ENCODE measurements at regions not wholly inside any gene's neighbourhood (a gene's known extent, or its start where the extent isn't known, plus 50 kb on each side); places are given as distances from the start of the nearest gene placed in this dataset.

DNA sequence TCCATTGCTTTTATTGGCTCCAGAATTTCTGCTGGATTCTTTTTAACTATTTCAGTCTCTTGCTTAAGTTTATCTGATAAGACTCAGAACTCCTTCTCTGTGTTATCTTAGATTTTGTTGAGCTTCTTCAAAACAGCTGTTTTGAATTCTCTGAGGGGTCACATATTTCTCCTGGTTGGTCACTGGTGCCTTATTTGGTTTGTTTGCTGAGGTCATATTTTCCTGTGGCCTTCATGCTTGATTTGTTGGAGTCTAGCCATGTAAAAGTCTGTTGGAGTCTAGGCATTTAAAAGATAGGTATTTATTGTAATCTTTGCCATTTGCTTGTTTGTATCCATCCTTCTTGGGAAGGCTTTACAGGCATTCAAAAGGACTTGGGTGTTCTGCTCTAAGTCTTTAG lies 398.7 kb downstream of the DSEL start:
- DNase-seq (ENCODE audit: low read depth), result no peak
- H3K4me3 ChIP-seq (ENCODE audit: low read length), result no peak overlapping the region
- TF ChIP-seq, protein P1, sequence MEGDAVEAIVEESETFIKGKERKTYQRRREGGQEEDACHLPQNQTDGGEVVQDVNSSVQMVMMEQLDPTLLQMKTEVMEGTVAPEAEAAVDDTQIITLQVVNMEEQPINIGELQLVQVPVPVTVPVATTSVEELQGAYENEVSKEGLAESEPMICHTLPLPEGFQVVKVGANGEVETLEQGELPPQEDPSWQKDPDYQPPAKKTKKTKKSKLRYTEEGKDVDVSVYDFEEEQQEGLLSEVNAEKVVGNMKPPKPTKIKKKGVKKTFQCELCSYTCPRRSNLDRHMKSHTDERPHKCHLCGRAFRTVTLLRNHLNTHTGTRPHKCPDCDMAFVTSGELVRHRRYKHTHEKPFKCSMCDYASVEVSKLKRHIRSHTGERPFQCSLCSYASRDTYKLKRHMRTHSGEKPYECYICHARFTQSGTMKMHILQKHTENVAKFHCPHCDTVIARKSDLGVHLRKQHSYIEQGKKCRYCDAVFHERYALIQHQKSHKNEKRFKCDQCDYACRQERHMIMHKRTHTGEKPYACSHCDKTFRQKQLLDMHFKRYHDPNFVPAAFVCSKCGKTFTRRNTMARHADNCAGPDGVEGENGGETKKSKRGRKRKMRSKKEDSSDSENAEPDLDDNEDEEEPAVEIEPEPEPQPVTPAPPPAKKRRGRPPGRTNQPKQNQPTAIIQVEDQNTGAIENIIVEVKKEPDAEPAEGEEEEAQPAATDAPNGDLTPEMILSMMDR (conservative IDR thresholded peaks at IDR 0.05; ENCODE audit: low read depth, low read length), result no peak

DNA sequence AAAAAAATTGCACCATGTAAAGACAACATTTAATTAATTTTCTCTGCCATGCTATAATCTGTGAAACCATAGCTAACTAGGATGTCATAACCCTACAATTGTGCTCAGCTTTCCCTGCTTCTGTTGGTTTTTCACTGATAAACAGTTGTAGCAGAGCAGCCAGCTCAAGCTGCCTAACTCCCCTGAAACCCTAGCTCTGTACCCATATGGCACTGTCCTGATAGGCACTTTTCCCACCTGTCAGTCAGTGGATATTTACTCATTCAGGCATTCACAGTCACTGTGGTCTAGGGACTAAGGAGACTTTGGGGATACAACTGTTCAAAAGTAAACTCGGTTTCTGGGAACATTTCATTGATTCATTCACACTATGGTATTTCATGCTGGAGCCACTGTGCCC lies 407.0 kb downstream of the DSEL start:
- H3K4me3 ChIP-seq (ENCODE audit: low read length), result no peak overlapping the region
- DNase-seq (ENCODE audit: low read depth), result no peak
- TF ChIP-seq, protein P1 (conservative IDR thresholded peaks at IDR 0.05; ENCODE audit: low read depth, low read length), result no peak

DNA sequence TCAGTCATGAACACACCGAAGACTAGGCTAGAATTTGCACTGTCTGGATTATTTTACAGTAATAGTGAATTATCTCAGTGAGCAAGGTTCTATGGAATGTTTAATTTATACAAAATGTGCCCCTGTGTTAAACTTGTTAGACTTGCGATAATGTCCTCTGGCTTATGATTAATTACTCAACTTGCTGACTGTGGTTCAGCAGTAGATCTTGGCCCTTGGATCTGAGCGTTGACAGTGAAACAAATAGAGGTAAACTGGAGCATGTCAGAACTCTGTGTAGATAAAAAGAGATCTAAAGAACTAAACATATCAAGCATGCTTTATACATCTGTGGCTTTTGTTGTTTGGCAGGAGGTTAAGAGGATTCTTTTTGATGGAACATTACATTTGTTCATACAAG lies 407.6 kb downstream of the DSEL start:
- no peak for DNase-seq (ENCODE audit: low read depth)
- TF ChIP-seq, protein P1 (conservative IDR thresholded peaks at IDR 0.05; ENCODE audit: low read depth, low read length), result no peak
- H3K4me3 ChIP-seq (ENCODE audit: low read length), result no peak overlapping the region

DNA sequence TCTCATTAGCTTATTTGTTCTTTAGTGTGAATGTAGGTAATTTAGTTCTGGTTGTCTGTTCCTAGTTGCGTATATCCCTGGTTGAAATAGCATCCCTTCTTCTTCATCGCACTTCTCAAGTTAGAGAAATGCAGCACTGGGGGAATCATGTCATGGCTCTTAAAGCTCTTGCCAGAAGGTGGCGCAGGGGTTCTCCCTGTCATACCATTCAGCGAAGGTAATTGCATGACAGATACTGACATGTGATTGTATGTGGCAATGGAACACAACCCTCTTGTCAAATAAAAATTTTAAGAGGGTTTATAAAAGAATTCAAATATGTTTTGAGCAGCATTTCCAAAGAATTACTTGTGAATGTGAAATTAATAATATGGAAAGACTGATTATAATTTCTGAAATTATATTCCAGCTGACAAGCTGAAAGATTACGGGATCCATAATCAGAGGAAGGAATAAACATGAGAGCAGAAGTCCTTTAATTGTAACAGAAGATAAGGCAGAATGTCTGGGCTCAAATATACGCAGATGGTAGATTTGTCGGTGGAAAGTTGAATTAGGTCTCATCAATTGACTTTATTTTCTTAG lies 411.7 kb downstream of the DSEL start:
- no peak for DNase-seq (ENCODE audit: low read depth)
- TF ChIP-seq, protein P1 (conservative IDR thresholded peaks at IDR 0.05; ENCODE audit: low read depth, low read length), result peak; percentile 97
- H3K4me3 ChIP-seq (ENCODE audit: low read length), result no peak overlapping the region

DNA sequence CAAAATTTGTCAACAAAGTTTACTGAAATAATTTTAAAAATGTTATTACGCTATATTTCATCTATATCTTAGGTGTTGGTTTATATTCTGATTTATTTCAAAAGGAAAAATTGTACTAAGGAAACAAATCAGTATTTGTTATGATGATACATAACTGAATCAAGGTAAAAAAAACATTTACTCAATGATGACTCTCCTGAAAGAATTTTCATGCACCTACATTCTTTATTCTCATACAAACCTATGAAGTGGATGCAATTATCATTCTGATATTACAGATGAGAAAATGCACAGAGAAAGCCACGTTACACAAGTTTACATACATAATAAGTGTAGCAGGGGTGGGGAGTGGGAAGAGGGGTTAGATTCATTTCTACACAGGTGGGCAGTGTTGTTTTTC lies 422.4 kb downstream of the DSEL start:
- TF ChIP-seq, protein P1 (conservative IDR thresholded peaks at IDR 0.05; ENCODE audit: low read depth, low read length), result no peak
- no peak overlapping the region for H3K4me3 ChIP-seq (ENCODE audit: low read length)
- DNase-seq (ENCODE audit: low read depth), result no peak

DNA sequence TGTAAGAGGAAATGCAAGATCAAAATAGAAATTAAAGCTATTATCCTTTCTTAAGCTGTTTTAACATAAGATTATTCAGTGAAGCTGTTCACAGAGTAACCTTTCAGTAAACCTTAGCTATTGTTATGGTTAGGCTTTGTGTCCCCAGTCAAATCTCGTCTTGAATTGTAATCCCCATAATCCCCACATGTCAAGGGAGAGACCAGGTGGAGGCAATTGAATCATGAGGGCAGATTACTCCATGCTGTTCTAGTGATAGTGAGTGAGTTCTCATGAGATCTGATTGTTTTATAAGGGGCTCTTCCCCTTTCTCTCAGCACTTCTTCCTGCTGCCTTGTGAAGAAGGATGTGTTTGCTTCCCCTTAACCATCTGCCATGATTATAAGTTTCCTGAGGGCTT lies 424.4 kb downstream of the DSEL start:
- no peak overlapping the region for H3K4me3 ChIP-seq (ENCODE audit: low read length)
- DNase-seq (ENCODE audit: low read depth), result no peak
- TF ChIP-seq, protein P1 (conservative IDR thresholded peaks at IDR 0.05; ENCODE audit: low read depth, low read length), result no peak

DNA sequence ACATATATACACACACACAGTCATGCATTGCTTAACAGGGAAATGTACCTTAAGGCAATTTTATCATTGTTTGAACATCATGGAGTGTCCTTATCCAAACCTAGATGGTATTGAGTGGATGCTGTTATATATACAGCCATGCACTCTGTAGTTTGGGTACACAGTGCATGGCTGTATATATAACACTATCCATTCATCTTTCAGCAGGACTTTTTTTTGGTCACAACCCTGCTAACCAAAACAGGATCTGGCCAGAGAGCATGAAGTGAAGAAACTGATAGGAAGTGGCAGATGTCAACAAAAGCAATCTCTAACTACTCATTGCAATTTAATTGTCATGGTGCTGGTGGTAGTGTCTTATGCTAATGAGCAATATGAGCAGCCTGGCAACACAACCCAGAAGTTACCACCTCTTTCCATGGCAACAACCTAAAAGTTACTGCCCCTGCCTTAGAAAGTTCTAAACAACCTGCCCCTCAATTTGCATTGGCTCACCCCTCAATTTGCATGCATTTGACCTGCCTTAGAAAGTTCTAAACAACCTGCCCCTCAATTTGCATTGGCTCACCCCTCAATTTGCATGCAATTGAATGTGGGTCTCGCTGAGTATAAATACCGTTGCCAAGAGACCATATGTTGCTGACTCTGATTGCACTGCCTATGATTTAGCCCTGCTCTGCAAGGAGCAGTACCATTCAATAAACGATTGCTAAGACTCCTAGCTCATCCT lies 434.9 kb downstream of the DSEL start:
- TF ChIP-seq, protein P1 (conservative IDR thresholded peaks at IDR 0.05; ENCODE audit: low read depth, low read length), result no peak
- no peak overlapping the region for H3K4me3 ChIP-seq (ENCODE audit: low read length)
- no peak for DNase-seq (ENCODE audit: low read depth)
